ENCODE measurements at regions not wholly inside any gene's neighbourhood (a gene's known extent, or its start where the extent isn't known, plus 50 kb on each side); places are given as distances from the start of the nearest gene placed in this dataset.

GRCh38 chr4:14111730-14112181 is 484.2 kb upstream of the BOD1L1 start:
- TF ChIP-seq CTCF (IDR thresholded peaks at IDR 0.05) (no peak), POLR2AphosphoS5 (IDR thresholded peaks at IDR 0.05) (peak; percentile 75)
